ENCODE measurements at regions not wholly inside any gene's neighbourhood (a gene's known extent, or its start where the extent isn't known, plus 50 kb on each side); places are given as distances from the start of the nearest gene placed in this dataset.
"Not testable (repeated sequence)": the region's sequence is repeated elsewhere in the genome, so short reads cannot be mapped to it uniquely, and the experiment has no call there.

DNA sequence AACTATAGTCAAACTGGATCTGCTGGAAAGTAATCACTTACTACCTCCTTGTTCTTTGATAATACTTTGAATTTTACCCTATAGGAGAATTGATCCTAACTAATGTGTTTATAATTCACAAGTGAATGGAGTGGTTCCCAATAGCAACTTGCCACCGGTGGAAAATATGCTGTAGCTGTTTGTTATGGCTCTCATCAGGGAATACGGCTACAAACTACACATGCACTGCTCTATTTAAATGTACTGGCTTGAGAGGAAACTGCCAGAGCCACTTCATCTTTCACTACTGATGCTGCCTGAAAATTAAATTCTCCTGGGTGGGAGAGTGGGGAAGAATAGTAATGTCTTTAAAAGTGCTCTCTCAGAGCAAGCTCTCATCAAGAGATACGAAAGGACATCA lies 448.5 kb upstream of the GRAMD2B start:
- DNase-seq, result no peak
- Mint-ChIP-seq H3K4me3 (no peak overlapping the region), H3K27ac (no peak overlapping the region), H3K9me3 (peaks cover 5% of the 10 kb centered on the region), H3K36me3 (no peaks in the 10 kb centered on the region), H3K27me3 (no peaks in the 10 kb centered on the region), H3K4me1 (ENCODE audit: low read depth) (no peaks in the 10 kb centered on the region)
- intact Hi-C loops (cut with micrococcal nuclease), result no loop called here
- ChIA-PET POLR2A (no interaction called here), CTCF (no interaction called here)

DNA sequence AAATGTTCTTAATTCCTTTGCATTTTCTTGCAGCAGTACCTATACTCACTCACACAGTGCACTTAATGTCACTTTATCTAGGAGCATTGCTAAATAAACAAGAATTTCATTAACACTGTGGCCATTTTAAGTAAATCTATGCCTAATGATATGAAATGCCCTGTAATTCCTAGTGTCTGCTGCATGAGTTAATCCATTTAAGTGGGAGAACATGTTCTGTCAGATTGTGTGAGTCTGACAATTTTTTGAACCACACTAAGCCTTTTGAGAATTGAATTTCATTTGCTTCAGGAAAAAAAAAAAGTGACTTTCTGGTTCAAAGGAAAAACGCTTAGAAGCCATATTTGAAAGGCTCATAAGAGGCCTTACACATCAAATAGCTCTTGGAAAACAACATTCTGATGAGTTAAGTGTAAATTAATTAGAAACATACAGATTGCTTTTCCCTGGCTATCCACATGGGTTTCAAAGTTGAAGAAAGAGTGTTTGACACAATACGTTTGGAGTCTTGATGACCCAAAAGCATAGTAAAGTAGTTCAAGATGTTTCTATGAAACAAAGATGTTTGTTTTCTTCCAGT lies 446.7 kb upstream of the GRAMD2B start:
- intact Hi-C loops (cut with micrococcal nuclease), result no loop called here
- Mint-ChIP-seq H3K4me1 (ENCODE audit: low read depth) (no peaks in the 10 kb centered on the region), H3K27me3 (no peaks in the 10 kb centered on the region), H3K27ac (no peak overlapping the region), H3K36me3 (no peaks in the 10 kb centered on the region), H3K4me3 (no peak overlapping the region), H3K9me3 (peaks cover 11% of the 10 kb centered on the region)
- POLR2A ChIA-PET, result no interaction called here
- DNase-seq, result no peak
- CTCF ChIA-PET, result no interaction called here

DNA sequence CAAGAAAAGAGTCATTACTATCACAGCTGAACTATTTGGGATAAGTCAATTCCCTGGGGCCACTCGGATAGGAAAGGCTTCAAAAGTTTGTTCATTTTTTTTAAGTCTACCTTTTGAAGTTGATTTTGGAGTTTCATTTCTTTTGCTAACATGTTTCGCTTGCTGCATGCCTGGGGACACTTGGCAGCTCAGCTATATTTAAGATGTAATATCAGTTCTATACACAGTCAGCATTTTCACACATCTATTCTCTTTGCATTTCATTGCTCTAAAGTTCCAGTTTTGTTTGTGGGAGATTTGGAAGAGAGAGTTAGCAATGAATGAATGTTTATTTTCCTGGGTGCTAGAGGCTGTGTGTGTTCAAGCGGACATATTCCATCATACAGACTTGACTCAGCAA lies 445.2 kb upstream of the GRAMD2B start:
- ChIA-PET POLR2A (no interaction called here), CTCF (no interaction called here)
- Mint-ChIP-seq H3K27me3 (no peaks in the 10 kb centered on the region), H3K4me3 (no peak overlapping the region), H3K27ac (no peak overlapping the region), H3K36me3 (no peaks in the 10 kb centered on the region), H3K9me3 (peaks cover 13% of the 10 kb centered on the region), H3K4me1 (ENCODE audit: low read depth) (no peaks in the 10 kb centered on the region)
- intact Hi-C loops (cut with micrococcal nuclease), result no loop called here
- DNase-seq, result no peak

DNA sequence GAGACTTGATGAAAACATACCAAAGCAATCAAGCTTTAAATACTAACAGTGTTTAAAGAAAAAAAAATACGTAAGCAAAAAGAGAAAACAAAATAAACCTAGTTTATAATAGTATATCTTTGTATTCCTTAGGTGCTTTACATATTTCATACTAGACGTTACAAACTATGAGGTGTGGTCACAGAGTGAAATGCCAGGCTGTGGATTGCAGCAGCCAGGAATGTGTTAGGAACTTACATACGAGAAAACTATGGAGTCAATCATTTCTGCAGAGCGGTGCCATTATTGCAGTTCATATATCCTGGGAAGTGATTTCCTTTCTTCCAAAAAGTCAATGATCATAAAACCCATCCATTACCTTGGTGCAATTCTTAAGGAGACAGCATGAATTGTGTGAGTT lies 443.6 kb upstream of the GRAMD2B start:
- ChIA-PET POLR2A (no interaction called here), CTCF (no interaction called here)
- H3K36me3 Mint-ChIP-seq, result no peaks in the 10 kb centered on the region
- no peak overlapping the region for H3K4me3 Mint-ChIP-seq
- no peaks in the 10 kb centered on the region for H3K27me3 Mint-ChIP-seq
- DNase-seq, result no peak
- intact Hi-C loops (cut with micrococcal nuclease), result no loop called here
- H3K9me3 Mint-ChIP-seq, result peaks cover 17% of the 10 kb centered on the region
- no peak overlapping the region for H3K27ac Mint-ChIP-seq
- H3K4me1 Mint-ChIP-seq (ENCODE audit: low read depth), result no peaks in the 10 kb centered on the region

DNA sequence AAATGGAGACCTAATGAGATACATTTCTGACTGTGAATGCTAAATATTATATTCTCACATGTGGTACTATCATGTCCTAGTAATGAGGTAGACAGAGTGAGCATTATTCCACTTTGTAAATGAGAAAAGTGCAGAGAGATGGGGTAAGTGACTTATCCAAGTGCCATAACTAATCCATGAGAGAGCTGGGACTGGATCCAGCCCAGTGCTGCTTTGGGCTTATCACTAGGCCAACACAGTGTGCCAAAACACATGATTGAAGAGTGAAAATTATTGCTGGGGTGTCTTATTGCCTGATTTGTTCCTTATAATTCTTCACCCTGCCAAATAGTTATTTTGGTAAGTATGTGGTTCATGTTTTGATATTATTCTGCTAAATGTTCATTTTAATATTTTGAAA lies 442.2 kb upstream of the GRAMD2B start:
- Mint-ChIP-seq H3K27me3 (no peaks in the 10 kb centered on the region), H3K4me1 (ENCODE audit: low read depth) (no peaks in the 10 kb centered on the region), H3K4me3 (no peak overlapping the region), H3K36me3 (no peaks in the 10 kb centered on the region), H3K9me3 (peaks cover 17% of the 10 kb centered on the region), H3K27ac (no peak overlapping the region)
- ChIA-PET POLR2A (no interaction called here), CTCF (no interaction called here)
- DNase-seq, result no peak
- intact Hi-C loops (cut with micrococcal nuclease), result no loop called here

DNA sequence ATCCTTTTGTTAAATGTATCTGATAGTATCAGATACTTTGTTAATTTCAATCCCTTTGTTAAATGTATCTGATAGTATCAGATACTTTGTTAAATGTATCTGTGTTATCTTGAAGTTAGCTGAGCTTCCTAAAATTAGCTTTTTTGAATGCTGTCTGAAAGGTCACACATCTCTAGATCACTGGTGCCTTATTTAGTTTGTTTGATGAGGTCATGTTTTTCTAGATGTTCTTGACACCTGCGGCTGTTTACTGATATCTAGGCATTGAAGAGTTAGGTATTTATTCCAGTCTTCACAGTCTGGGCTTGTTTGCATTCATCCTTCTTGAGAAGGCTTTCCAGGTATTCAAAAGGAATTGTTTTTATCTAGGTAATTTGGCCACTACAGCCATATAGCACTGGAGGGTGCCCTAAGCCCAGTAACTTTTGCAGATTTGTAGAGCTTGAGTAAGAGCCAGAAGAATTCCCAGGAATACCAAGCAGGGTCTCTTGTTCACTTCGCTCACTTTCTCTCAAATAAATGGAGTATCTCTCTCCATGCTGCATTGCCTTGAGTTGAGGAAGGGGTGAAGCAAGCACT lies 435.4 kb upstream of the GRAMD2B start:
- Mint-ChIP-seq H3K36me3 (no peaks in the 10 kb centered on the region), H3K4me3 (no peak overlapping the region), H3K4me1 (ENCODE audit: low read depth) (no peaks in the 10 kb centered on the region), H3K9me3 (peaks cover 10% of the 10 kb centered on the region), H3K27me3 (no peaks in the 10 kb centered on the region), H3K27ac (no peak overlapping the region)
- intact Hi-C loops (cut with micrococcal nuclease), result no loop called here
- DNase-seq, result no peak
- POLR2A ChIA-PET, result no interaction called here
- CTCF ChIA-PET, result no interaction called here

DNA sequence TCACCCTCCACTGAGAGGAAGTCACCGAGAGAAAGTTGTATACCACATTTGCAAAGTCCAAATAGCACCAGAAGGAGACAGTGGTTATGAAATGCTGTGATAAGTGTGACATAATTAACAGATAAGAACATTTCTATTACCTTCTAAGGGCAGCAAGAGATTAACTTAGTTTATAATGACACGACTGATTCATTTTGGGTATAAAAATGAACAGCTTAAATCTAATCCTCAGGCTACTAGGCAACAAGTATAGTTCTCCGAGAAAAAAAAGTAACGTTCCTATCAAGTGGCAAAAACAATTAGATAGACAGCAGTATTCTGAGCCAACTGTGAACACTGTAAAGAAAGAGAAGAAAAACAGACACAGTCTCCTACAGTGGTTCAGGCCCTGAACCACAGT lies 431.2 kb upstream of the GRAMD2B start:
- Mint-ChIP-seq H3K4me3 (no peak overlapping the region), H3K36me3 (no peaks in the 10 kb centered on the region), H3K27me3 (no peaks in the 10 kb centered on the region), H3K9me3 (peaks cover 6% of the 10 kb centered on the region), H3K27ac (no peak overlapping the region), H3K4me1 (ENCODE audit: low read depth) (no peaks in the 10 kb centered on the region)
- ChIA-PET POLR2A (no interaction called here), CTCF (no interaction called here)
- intact Hi-C loops (cut with micrococcal nuclease), result no loop called here
- no peak for DNase-seq

DNA sequence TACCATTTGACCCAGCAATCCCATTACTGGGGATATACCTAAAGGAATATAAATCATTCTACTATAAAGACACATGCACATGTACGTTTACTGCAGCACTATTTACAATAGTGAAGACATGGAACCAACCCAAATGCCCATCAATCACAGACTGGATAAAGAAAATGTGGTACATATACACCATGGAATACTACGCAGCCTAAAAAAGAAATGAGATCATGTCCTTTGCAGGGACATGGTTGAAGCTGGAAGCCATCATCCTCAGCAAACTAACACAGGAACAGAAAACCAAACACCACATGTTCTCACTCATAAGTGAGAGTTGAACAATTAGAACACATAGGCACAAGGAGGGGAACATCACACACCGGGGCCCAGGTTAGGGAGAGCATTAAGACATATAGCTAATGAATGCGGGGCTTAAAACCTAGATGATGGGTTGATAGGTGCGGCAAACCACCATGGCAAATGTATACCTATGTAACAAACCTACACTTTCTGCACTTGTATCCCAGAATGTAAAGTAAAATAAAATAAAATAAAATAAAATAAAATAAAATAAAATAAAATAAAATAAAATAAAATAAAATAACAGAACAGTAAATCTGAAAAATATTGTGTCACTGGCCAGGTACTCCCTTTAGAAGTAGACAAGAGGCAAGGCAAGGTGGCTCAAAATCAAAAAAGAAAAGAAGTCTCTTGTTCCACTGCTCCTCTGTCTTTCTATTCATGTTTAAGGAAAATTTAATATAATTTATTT lies 423.8 kb upstream of the GRAMD2B start:
- H3K9me3 Mint-ChIP-seq, result peaks cover 15% of the 10 kb centered on the region
- intact Hi-C loops (cut with micrococcal nuclease); DNase-seq; H3K36me3 Mint-ChIP-seq; H3K27me3 Mint-ChIP-seq; H3K4me1 Mint-ChIP-seq (ENCODE audit: low read depth); POLR2A ChIA-PET; CTCF ChIA-PET; H3K4me3 Mint-ChIP-seq; H3K27ac Mint-ChIP-seq: not testable (repeated sequence)

DNA sequence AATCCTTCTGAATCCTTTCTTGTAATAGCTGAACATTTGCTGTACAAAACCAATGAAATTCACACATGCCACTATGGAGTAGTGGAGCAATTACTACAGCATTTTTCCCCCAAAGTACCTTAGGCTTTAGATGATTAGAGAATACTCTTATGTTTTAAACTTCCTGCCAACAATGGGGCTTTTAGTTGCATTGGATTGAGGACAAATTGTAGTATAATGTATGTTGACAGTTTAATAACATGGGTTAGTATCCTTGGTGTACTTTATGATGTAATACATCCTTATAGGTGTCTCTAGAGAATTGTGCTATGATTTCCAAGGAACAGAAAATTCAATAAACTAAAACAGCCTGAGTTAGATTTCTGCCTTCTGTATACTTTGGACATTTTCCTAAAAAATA lies 422.7 kb upstream of the GRAMD2B start:
- Mint-ChIP-seq H3K27ac (no peak overlapping the region), H3K9me3 (peaks cover 15% of the 10 kb centered on the region), H3K36me3 (no peaks in the 10 kb centered on the region), H3K4me1 (ENCODE audit: low read depth) (no peaks in the 10 kb centered on the region), H3K4me3 (no peak overlapping the region), H3K27me3 (no peaks in the 10 kb centered on the region)
- no peak for DNase-seq
- intact Hi-C loops (cut with micrococcal nuclease), result no loop called here
- ChIA-PET CTCF (no interaction called here), POLR2A (no interaction called here)

DNA sequence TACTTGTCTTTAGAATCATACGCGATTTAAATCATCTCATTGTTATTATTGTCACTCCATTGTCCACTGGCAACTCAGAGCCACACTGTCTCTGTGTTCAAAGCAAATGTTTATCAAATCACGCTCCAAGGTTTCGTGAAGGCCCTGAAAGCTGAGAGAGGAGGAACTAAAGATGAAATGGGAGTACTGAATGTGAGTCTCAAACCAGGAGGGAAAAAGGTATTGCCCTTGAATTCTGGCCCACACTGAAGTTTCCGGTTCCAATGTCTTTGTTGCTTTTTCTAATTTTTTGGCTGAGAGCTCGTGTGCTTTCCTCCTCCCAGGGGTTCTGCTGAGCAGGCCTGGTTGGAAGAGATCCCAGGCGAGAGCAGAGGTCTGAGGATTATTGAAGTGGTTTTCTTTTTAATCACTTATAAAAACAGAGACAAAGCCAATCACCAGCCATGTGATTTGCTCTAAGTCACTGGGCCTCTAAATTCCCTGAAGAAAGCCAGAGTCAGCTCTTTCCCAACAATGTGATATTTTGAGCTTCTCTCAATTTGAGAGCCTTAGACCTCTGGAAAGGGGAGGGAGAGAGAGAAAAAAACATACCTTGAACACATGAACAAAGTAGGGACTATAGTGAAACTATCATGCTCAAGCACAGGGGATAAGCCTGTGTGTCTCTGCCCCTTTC lies 420.8 kb upstream of the GRAMD2B start:
- ChIA-PET CTCF (no interaction called here), POLR2A (no interaction called here)
- no peak for DNase-seq
- Mint-ChIP-seq H3K4me1 (ENCODE audit: low read depth) (no peaks in the 10 kb centered on the region), H3K36me3 (no peaks in the 10 kb centered on the region), H3K9me3 (peaks cover 13% of the 10 kb centered on the region), H3K27ac (no peak overlapping the region), H3K4me3 (no peak overlapping the region), H3K27me3 (no peaks in the 10 kb centered on the region)
- intact Hi-C loops (cut with micrococcal nuclease), result no loop called here

DNA sequence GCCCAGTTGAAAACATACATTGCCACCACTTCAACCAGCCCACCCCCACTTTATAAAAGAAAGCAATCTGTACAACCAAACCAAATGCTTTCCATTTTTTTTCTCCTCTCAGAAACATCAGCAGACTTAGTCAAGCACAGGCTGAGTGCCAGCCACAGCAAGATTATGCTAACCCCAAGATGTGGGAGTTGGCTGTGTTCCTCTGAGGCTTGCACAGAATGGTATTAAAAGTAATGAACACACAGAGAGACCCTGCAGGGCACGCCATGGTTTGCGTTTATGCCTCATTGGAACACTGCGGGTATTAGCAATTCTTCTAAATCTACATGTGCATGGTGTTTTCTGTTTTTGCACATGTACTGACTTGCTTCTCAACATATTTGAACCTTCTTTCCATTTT lies 419.9 kb upstream of the GRAMD2B start:
- ChIA-PET CTCF (no interaction called here), POLR2A (no interaction called here)
- H3K4me3 Mint-ChIP-seq, result no peak overlapping the region
- no peaks in the 10 kb centered on the region for H3K4me1 Mint-ChIP-seq (ENCODE audit: low read depth)
- H3K9me3 Mint-ChIP-seq, result peaks cover 9% of the 10 kb centered on the region
- H3K27me3 Mint-ChIP-seq, result no peaks in the 10 kb centered on the region
- DNase-seq, result no peak
- intact Hi-C loops (cut with micrococcal nuclease), result no loop called here
- no peaks in the 10 kb centered on the region for H3K36me3 Mint-ChIP-seq
- no peak overlapping the region for H3K27ac Mint-ChIP-seq

DNA sequence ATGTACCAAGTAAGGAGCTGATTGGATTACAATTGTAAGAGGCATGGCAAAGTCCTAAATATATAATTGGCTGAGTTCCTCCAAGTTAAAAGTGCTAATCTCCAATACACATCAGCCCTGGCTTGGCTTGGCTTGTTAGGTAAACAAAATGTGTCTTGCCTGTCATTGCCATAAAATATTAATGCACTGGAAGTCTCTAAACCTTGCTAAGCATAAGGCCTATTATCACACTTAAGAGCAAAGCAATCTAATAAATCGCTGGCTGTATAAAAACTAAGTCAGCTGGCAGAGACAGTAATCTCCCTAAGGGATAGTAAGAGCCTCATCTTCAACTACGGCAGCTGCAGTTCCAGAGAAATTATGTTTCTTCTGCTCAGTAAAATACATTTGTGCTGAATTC lies 418.6 kb upstream of the GRAMD2B start:
- H3K4me3 Mint-ChIP-seq, result no peak overlapping the region
- no peaks in the 10 kb centered on the region for H3K4me1 Mint-ChIP-seq (ENCODE audit: low read depth)
- CTCF ChIA-PET, result no interaction called here
- intact Hi-C loops (cut with micrococcal nuclease), result no loop called here
- H3K36me3 Mint-ChIP-seq, result no peaks in the 10 kb centered on the region
- no peak for DNase-seq
- POLR2A ChIA-PET, result no interaction called here
- no peak overlapping the region for H3K27ac Mint-ChIP-seq
- H3K27me3 Mint-ChIP-seq, result no peaks in the 10 kb centered on the region
- peaks cover 2% of the 10 kb centered on the region for H3K9me3 Mint-ChIP-seq

DNA sequence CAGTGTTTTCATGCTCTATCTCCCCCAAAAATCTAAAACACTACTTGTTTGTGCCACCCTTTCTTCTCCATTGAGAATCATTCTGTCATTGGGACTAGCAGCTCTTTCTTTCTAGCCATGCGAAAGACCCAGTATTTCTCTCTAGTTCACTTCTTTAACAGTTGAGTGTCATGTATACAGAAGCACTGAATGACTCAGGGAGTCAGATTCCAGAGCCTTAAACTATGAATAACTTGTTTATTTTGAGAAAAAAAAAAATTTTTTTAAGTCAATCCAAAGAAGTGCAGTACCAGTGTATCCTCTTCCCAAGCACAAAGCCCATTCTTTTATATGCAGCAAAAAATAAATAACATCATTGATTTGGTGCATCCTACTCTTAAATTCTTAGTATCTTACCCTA lies 415.4 kb upstream of the GRAMD2B start:
- ChIA-PET POLR2A (no interaction called here), CTCF (no interaction called here)
- Mint-ChIP-seq H3K9me3 (peaks cover 2% of the 10 kb centered on the region), H3K27ac (no peak overlapping the region), H3K27me3 (no peaks in the 10 kb centered on the region), H3K4me1 (ENCODE audit: low read depth) (no peaks in the 10 kb centered on the region), H3K36me3 (no peaks in the 10 kb centered on the region), H3K4me3 (no peak overlapping the region)
- DNase-seq, result no peak
- intact Hi-C loops (cut with micrococcal nuclease), result no loop called here

Measured in activated CD4-positive, alpha-beta memory T cell treated with anti-CD3 and anti-CD28 coated beads for 36 hours (primary cell).